ENCODE measurements at regions not wholly inside any gene's neighbourhood (a gene's known extent, or its start where the extent isn't known, plus 50 kb on each side); places are given as distances from the start of the nearest gene placed in this dataset.
"Not testable (repeated sequence)": the region's sequence is repeated elsewhere in the genome, so short reads cannot be mapped to it uniquely, and the experiment has no call there.

- no peak overlapping the region for H3K4me3 Mint-ChIP-seq
- H3K9me3 Mint-ChIP-seq: peaks cover 0 to 12% (median 3%) of the 10 kb centered on the region in 8 donors
- POLR2A ChIA-PET (ENCODE audit: partially characterized antibody): no interaction called here
- intact Hi-C loops (cut with micrococcal nuclease): no loop called here
- no peaks in the 10 kb centered on the region for H3K9me3 ChIP-seq (ENCODE audit: control insufficient read depth in 1 of 2, low read length in 2 of 2)
- no peaks in the 10 kb centered on the region for H3K27me3 Mint-ChIP-seq
- no peaks in the 10 kb centered on the region for H3K36me3 ChIP-seq (ENCODE audit: insufficient read depth, low read length)
- no peak for DNase-seq
- no peak overlapping the region for H3K27ac Mint-ChIP-seq
- H3K4me1 ChIP-seq (ENCODE audit: insufficient read depth, low read length): no peaks in the 10 kb centered on the region
- H3K27me3 ChIP-seq (ENCODE audit: insufficient read depth, low read length): no peaks in the 10 kb centered on the region
- no peak overlapping the region for H3K27ac ChIP-seq (ENCODE audit: low read depth, low read length)
- H3K4me1 Mint-ChIP-seq: no peaks in the 10 kb centered on the region
- H3K4me3 ChIP-seq (ENCODE audit: low read length in 2 of 2): no peak overlapping the region
- CTCF ChIA-PET (ENCODE audit: partially characterized antibody): no interaction called here
- no peaks in the 10 kb centered on the region for H3K36me3 Mint-ChIP-seq
Observed at GRCh38 chr7:83832009-83832408, 183.1 kb upstream of the SEMA3E start.

DNA sequence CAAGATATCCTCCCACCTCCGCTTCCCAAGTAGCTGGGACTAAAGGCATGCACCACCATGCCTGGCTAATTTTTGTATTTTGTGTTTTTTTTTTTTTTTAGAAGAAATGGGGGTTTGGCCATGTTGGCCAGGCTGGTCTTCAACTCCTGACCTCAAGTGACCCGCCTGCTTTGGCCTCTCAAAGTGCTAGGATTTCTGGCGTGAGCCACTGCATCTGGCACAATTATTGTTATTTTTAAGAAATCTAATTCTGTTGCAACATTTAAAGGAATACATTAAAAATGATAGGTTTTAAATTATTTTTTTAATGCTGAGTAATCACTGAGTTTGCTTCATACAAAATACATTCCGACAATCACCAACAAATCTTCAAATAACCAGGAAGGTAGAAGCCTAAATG, 178.1 kb upstream of the SEMA3E start:
- H3K36me3 ChIP-seq (ENCODE audit: insufficient read depth, low read length): no peaks in the 10 kb centered on the region
- H3K9me3 ChIP-seq (ENCODE audit: control insufficient read depth in 1 of 2, low read length in 2 of 2): no peaks in the 10 kb centered on the region
- ChIA-PET CTCF (ENCODE audit: partially characterized antibody) (no interaction called here), POLR2A (ENCODE audit: partially characterized antibody) (no interaction called here)
- Mint-ChIP-seq H3K4me1 (no peaks in the 10 kb centered on the region), H3K9me3 (peaks cover 0 to 15% (median 5%) of the 10 kb centered on the region in 8 donors), H3K27ac (no peak overlapping the region), H3K4me3 (no peak overlapping the region), H3K36me3 (no peaks in the 10 kb centered on the region), H3K27me3 (no peaks in the 10 kb centered on the region)
- H3K4me3 ChIP-seq (ENCODE audit: low read length in 2 of 2): no peak overlapping the region
- DNase-seq: no peak
- H3K4me1 ChIP-seq (ENCODE audit: insufficient read depth, low read length): no peaks in the 10 kb centered on the region
- H3K27me3 ChIP-seq (ENCODE audit: insufficient read depth, low read length): no peaks in the 10 kb centered on the region
- no peak overlapping the region for H3K27ac ChIP-seq (ENCODE audit: low read depth, low read length)
- intact Hi-C loops (cut with micrococcal nuclease): no loop called here

DNA sequence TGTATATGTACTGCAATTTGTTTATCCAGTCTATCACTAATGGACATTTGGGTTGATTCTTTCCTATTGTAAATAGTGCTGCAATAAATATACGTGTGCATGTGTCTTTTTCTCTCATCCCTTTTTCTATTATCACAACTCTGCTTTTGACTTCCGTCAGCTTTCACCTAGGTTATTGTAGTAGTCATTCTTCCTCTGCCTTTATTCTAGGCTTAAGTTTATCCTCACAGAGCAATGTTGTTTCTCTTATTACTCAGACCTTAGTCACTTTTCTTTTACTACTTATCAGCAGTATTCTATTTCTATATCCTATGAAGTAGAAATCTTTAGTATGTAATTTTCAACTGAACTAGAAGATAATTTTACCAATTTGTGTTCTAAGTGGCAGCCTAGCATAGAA, 175.3 kb upstream of the SEMA3E start:
- Histone ChIP-seq H3K36me3 (ENCODE audit: insufficient read depth, low read length) (no peaks in the 10 kb centered on the region), H3K9me3 (ENCODE audit: control insufficient read depth in 1 of 2, low read length in 2 of 2) (no peaks in the 10 kb centered on the region), H3K4me1 (ENCODE audit: insufficient read depth, low read length) (no peaks in the 10 kb centered on the region), H3K4me3 (ENCODE audit: low read length in 2 of 2) (no peak overlapping the region), H3K27me3 (ENCODE audit: insufficient read depth, low read length) (no peaks in the 10 kb centered on the region), H3K27ac (ENCODE audit: low read depth, low read length) (no peak overlapping the region)
- H3K4me1 Mint-ChIP-seq: no peaks in the 10 kb centered on the region
- ChIA-PET POLR2A (ENCODE audit: partially characterized antibody) (no interaction called here), CTCF (ENCODE audit: partially characterized antibody) (no interaction called here)
- no peak for DNase-seq
- no peaks in the 10 kb centered on the region for H3K27me3 Mint-ChIP-seq
- H3K9me3 Mint-ChIP-seq: peaks cover 0 to 13% (median 5%) of the 10 kb centered on the region in 8 donors
- no peaks in the 10 kb centered on the region for H3K36me3 Mint-ChIP-seq
- intact Hi-C loops (cut with micrococcal nuclease): no loop called here
- H3K27ac Mint-ChIP-seq: no peak overlapping the region
- H3K4me3 Mint-ChIP-seq: no peak overlapping the region

DNA sequence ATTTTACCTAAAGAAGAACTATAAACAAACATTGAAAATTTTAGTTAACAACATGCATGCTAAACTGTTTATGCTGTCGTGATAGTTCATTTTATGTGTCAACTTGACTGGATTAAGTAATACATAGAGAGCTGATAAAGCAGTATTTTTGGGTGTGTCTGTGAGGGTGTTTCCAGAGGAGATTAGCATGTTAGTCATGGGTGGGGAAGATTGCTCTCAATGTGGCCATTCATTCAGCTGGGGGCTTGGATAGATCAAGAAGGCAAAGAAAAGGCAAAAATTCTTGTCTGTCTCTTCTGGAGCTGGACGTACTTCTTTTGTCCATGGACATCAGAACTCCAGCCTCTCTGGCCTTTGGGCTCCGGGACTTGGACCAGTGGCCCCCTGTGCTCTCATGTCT, 172.9 kb upstream of the SEMA3E start:
- Mint-ChIP-seq H3K4me3 (no peak overlapping the region), H3K9me3 (peaks cover 0 to 17% (median 2%) of the 10 kb centered on the region in 8 donors), H3K36me3 (no peaks in the 10 kb centered on the region), H3K4me1 (no peaks in the 10 kb centered on the region), H3K27me3 (no peaks in the 10 kb centered on the region), H3K27ac (no peak overlapping the region)
- Histone ChIP-seq H3K4me1 (ENCODE audit: insufficient read depth, low read length) (no peaks in the 10 kb centered on the region), H3K4me3 (ENCODE audit: low read length in 2 of 2) (no peak overlapping the region), H3K9me3 (ENCODE audit: control insufficient read depth in 1 of 2, low read length in 2 of 2) (no peaks in the 10 kb centered on the region), H3K27me3 (ENCODE audit: insufficient read depth, low read length) (no peaks in the 10 kb centered on the region), H3K36me3 (ENCODE audit: insufficient read depth, low read length) (no peaks in the 10 kb centered on the region), H3K27ac (ENCODE audit: low read depth, low read length) (no peak overlapping the region)
- ChIA-PET POLR2A (ENCODE audit: partially characterized antibody) (no interaction called here), CTCF (ENCODE audit: partially characterized antibody) (no interaction called here)
- intact Hi-C loops (cut with micrococcal nuclease): no loop called here
- DNase-seq: no peak

GRCh38 chr7:83820641-83821040, 171.7 kb upstream of the SEMA3E start:
- H3K4me1 Mint-ChIP-seq: no peaks in the 10 kb centered on the region
- H3K4me3 Mint-ChIP-seq: peak overlapping the region in 1 of 8 donors; percentile 50
- no peaks in the 10 kb centered on the region for H3K4me1 ChIP-seq (ENCODE audit: insufficient read depth, low read length)
- no peak overlapping the region for H3K27ac ChIP-seq (ENCODE audit: low read depth, low read length)
- H3K27ac Mint-ChIP-seq: no peak overlapping the region
- no peaks in the 10 kb centered on the region for H3K27me3 ChIP-seq (ENCODE audit: insufficient read depth, low read length)
- no peaks in the 10 kb centered on the region for H3K27me3 Mint-ChIP-seq
- H3K9me3 ChIP-seq (ENCODE audit: control insufficient read depth in 1 of 2, low read length in 2 of 2): no peaks in the 10 kb centered on the region
- ChIA-PET CTCF (ENCODE audit: partially characterized antibody) (no interaction called here), POLR2A (ENCODE audit: partially characterized antibody) (no interaction called here)
- intact Hi-C loops (cut with micrococcal nuclease): no loop called here
- no peak overlapping the region for H3K4me3 ChIP-seq (ENCODE audit: low read length in 2 of 2)
- peaks cover 0 to 17% (median 3%) of the 10 kb centered on the region in 8 donors for H3K9me3 Mint-ChIP-seq
- H3K36me3 ChIP-seq (ENCODE audit: insufficient read depth, low read length): no peaks in the 10 kb centered on the region
- DNase-seq: no peak
- H3K36me3 Mint-ChIP-seq: no peaks in the 10 kb centered on the region

DNA sequence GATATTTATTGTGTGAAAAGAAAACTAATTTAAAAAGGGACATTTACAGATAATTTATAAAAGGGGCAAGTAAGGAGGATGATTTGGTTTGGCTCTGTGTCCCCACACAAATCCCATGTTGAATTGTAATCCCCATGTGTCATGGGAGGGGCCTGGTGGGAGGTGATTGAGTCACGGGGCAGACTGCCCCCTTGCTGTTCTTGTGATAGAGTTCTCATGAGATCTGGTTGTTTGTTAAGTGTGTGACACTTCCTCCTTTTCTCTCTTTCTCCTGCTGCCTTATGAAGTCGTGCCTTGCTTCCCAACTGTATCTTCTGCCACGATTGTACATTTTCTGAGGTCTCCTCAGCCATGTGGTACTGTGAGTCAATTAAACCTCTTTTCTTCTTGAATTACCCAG, 171.0 kb upstream of the SEMA3E start:
- no peaks in the 10 kb centered on the region for H3K27me3 Mint-ChIP-seq
- POLR2A ChIA-PET (ENCODE audit: partially characterized antibody): no interaction called here
- no peaks in the 10 kb centered on the region for H3K36me3 Mint-ChIP-seq
- H3K27me3 ChIP-seq (ENCODE audit: insufficient read depth, low read length): no peaks in the 10 kb centered on the region
- H3K4me1 ChIP-seq (ENCODE audit: insufficient read depth, low read length): no peaks in the 10 kb centered on the region
- CTCF ChIA-PET (ENCODE audit: partially characterized antibody): no interaction called here
- H3K9me3 ChIP-seq (ENCODE audit: control insufficient read depth in 1 of 2, low read length in 2 of 2): no peaks in the 10 kb centered on the region
- peaks cover 0 to 18% (median 3%) of the 10 kb centered on the region in 8 donors for H3K9me3 Mint-ChIP-seq
- intact Hi-C loops (cut with micrococcal nuclease): no loop called here
- DNase-seq: no peak
- H3K4me3 ChIP-seq (ENCODE audit: low read length in 2 of 2): no peak overlapping the region
- no peak overlapping the region for H3K27ac Mint-ChIP-seq
- no peak overlapping the region for H3K27ac ChIP-seq (ENCODE audit: low read depth, low read length)
- H3K4me1 Mint-ChIP-seq: no peaks in the 10 kb centered on the region
- H3K36me3 ChIP-seq (ENCODE audit: insufficient read depth, low read length): no peaks in the 10 kb centered on the region
- H3K4me3 Mint-ChIP-seq: no peak overlapping the region

DNA sequence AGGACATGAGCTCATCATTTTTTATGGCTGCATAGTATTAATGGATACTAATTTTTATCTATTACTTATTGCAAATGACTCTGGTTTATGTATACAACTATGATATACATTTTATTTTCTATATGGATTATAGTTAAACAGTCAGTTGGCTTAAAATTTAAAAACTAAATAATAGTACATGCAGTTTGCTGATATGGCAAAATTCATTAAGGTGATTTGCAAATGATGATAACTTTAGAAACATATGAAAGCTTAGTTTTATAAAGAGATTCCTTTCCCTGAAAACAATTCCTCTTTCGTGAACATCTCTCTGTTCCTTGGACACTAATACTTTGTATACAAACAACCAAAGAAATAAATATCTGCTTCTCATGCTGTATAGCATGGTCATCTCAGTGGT, 165.5 kb upstream of the SEMA3E start:
- H3K27me3 Mint-ChIP-seq: no peaks in the 10 kb centered on the region
- H3K27ac Mint-ChIP-seq: no peak overlapping the region
- ChIA-PET CTCF (ENCODE audit: partially characterized antibody) (no interaction called here), POLR2A (ENCODE audit: partially characterized antibody) (no interaction called here)
- no peak overlapping the region for H3K4me3 Mint-ChIP-seq
- Histone ChIP-seq H3K27me3 (ENCODE audit: insufficient read depth, low read length) (no peaks in the 10 kb centered on the region), H3K36me3 (ENCODE audit: insufficient read depth, low read length) (no peaks in the 10 kb centered on the region), H3K4me1 (ENCODE audit: insufficient read depth, low read length) (no peaks in the 10 kb centered on the region), H3K27ac (ENCODE audit: low read depth, low read length) (no peak overlapping the region), H3K4me3 (ENCODE audit: low read length in 2 of 2) (no peak overlapping the region), H3K9me3 (ENCODE audit: control insufficient read depth in 1 of 2, low read length in 2 of 2) (no peaks in the 10 kb centered on the region)
- H3K9me3 Mint-ChIP-seq: peaks cover 0 to 8% (median under 1%) of the 10 kb centered on the region in 8 donors
- intact Hi-C loops (cut with micrococcal nuclease): no loop called here
- DNase-seq: no peak
- no peaks in the 10 kb centered on the region for H3K36me3 Mint-ChIP-seq
- H3K4me1 Mint-ChIP-seq: no peaks in the 10 kb centered on the region

DNA sequence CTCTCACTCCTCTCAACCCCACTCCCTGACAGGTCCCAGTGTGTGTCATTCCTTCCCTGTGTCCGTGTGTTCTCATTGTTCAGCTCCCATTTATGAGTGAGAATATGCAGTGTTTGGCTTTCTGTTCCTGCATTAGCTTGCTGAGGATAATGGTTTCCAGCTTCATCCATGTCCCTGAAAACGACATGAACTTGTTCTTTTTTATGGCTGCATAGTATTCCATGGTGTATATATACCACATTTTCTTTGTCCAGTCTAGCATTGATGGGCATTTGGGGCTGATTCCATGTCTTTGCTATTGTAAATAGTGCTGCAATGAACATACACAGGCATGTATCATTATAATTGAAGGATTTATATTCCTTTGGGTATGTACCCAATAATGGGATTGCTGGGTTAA, 163.6 kb upstream of the SEMA3E start:
- POLR2A ChIA-PET (ENCODE audit: partially characterized antibody); H3K4me1 ChIP-seq (ENCODE audit: insufficient read depth, low read length); H3K27ac ChIP-seq (ENCODE audit: low read depth, low read length); H3K4me3 ChIP-seq (ENCODE audit: low read length in 2 of 2); CTCF ChIA-PET (ENCODE audit: partially characterized antibody); DNase-seq; H3K27me3 Mint-ChIP-seq; H3K36me3 ChIP-seq (ENCODE audit: insufficient read depth, low read length); H3K4me1 Mint-ChIP-seq; H3K4me3 Mint-ChIP-seq; H3K27ac Mint-ChIP-seq; H3K9me3 ChIP-seq (ENCODE audit: control insufficient read depth in 1 of 2, low read length in 2 of 2); intact Hi-C loops (cut with micrococcal nuclease); H3K27me3 ChIP-seq (ENCODE audit: insufficient read depth, low read length); H3K9me3 Mint-ChIP-seq; H3K36me3 Mint-ChIP-seq: not testable (repeated sequence)
